CD14-positive monocyte (primary cell): ENCODE measurements at regions not wholly inside any gene's neighbourhood (a gene's known extent, or its start where the extent isn't known, plus 50 kb on each side); places are given as distances from the start of the nearest gene placed in this dataset.
A peak's percentile ranks its signal among the peaks of the same experiment; 100 is the strongest.

Experiments used
- DNase-seq, 3 donors: peaks; one replicate each; pipeline ENCODE4 v3.0.0-alpha.2; 2011 to 2022
- H2AFZ ChIP-seq: 2 replicates; pipeline ENCODE4 v1.6.0; 2012; ENCODE audit warnings: mild to moderate bottlenecking, low read depth, low read length, inconsistent platforms; ENCODE audit not compliant: insufficient read depth, poor library complexity, severe bottlenecking
- H3K27ac ChIP-seq, 2 donors: 1 replicate in 1 of 2; 2 replicates in 1 of 2; pipeline ENCODE4 v1.5.1; 2012 to 2013; ENCODE audit warnings: low read length in 2 of 2, control low read depth in 1 of 2, inconsistent platforms in 1 of 2, low read depth in 1 of 2, mild to moderate bottlenecking in 1 of 2
- H3K27me3 ChIP-seq, 2 donors: one replicate each; pipeline versions ENCODE4 v1.6.0 to v1.6.1; 2011 to 2013; ENCODE audit warnings: low read length in 2 of 2; ENCODE audit not compliant: control insufficient read depth in 2 of 2, insufficient read depth in 2 of 2
- H3K36me3 ChIP-seq, 2 donors: replicated peaks in 1 of 2; 1 replicate in 1 of 2; 2 replicates in 1 of 2; pipeline versions ENCODE4 v1.5.1 to v1.6.1; 2012 to 2013; ENCODE audit warnings: low read length in 2 of 2, control low read depth in 1 of 2, inconsistent platforms in 1 of 2, mild to moderate bottlenecking in 1 of 2; ENCODE audit not compliant: insufficient read depth in 2 of 2, control insufficient read depth in 1 of 2
- H3K4me1 ChIP-seq, 2 donors: 1 replicate in 1 of 2; 2 replicates in 1 of 2; pipeline versions ENCODE4 v1.5.1 to v1.6.1; 2012 to 2013; ENCODE audit warnings: low read length in 2 of 2, control low read depth in 1 of 2, inconsistent platforms in 1 of 2, mild to moderate bottlenecking in 1 of 2, moderate library complexity in 1 of 2; ENCODE audit not compliant: insufficient read depth in 2 of 2, control insufficient read depth in 1 of 2
- H3K4me2 ChIP-seq: replicated peaks from 2 replicates; pipeline ENCODE3; 2012; ENCODE audit warnings: low read length, moderate library complexity, mild to moderate bottlenecking; ENCODE audit not compliant: poor library complexity, severe bottlenecking; ENCODE audit errors: extremely low read depth
- H3K4me3 ChIP-seq, 3 experiments: fragments of 200-600 bp in 1 of 3; sonication (generic) in 1 of 3; replicated peaks in 1 of 3; 1 replicate in 2 of 3; 2 replicates in 1 of 3; pipeline ENCODE4 v1.5.1; 2011 to 2013; ENCODE audit warnings: low read length in 3 of 3, mild to moderate bottlenecking in 3 of 3, control low read depth in 2 of 3, low read depth in 2 of 3, inconsistent platforms in 1 of 3, moderate library complexity in 1 of 3
- H3K79me2 ChIP-seq: 2 replicates; pipeline ENCODE4 v1.6.0; 2012; ENCODE audit warnings: mild to moderate bottlenecking, control low read depth, inconsistent platforms, low read length, moderate library complexity; ENCODE audit not compliant: insufficient read depth
- H3K9ac ChIP-seq: 2 replicates; pipeline ENCODE4 v1.6.0; 2017; ENCODE audit warnings: low read length, mild to moderate bottlenecking; ENCODE audit not compliant: insufficient read depth, poor library complexity, severe bottlenecking
- H3K9me3 ChIP-seq, 2 donors: replicated peaks in 1 of 2; 1 replicate in 1 of 2; 2 replicates in 1 of 2; pipeline versions ENCODE4 v1.5.1 to v1.6.1; 2012 to 2013; ENCODE audit warnings: low read length in 2 of 2, control low read depth in 1 of 2; ENCODE audit not compliant: control insufficient read depth in 1 of 2, insufficient read depth in 1 of 2
- H4K20me1 ChIP-seq: 2 replicates; pipeline ENCODE4 v1.6.0; 2012; ENCODE audit warnings: mild to moderate bottlenecking, low read length, control low read depth, moderate library complexity; ENCODE audit not compliant: insufficient read depth
- H3K27ac Mint-ChIP-seq, 7 donors: one replicate each; pipeline ENCODE4 v1.8.0; 2020; ENCODE audit warnings: mild to moderate bottlenecking in 7 of 7, mixed read lengths in 7 of 7, moderate library complexity in 6 of 7, inconsistent platforms in 2 of 7
- H3K27me3 Mint-ChIP-seq, 3 donors: one replicate each; pipeline ENCODE4 v1.8.0; 2021 to 2022; ENCODE audit warnings: low read depth in 3 of 3, mild to moderate bottlenecking in 3 of 3, mixed read lengths in 3 of 3, moderate library complexity in 3 of 3, inconsistent platforms in 1 of 3
- H3K36me3 Mint-ChIP-seq, 2 donors: one replicate each; pipeline ENCODE4 v1.8.0; 2020; ENCODE audit warnings: mixed read lengths in 2 of 2, inconsistent platforms in 1 of 2, mild to moderate bottlenecking in 1 of 2
- H3K4me1 Mint-ChIP-seq: one replicate; pipeline ENCODE4 v1.8.0; 2020; ENCODE audit warnings: mild to moderate bottlenecking, mixed read lengths
- H3K4me3 Mint-ChIP-seq, 2 donors: one replicate each; pipeline ENCODE4 v1.8.0; 2020; ENCODE audit warnings: mild to moderate bottlenecking in 2 of 2, mixed read lengths in 2 of 2, moderate library complexity in 1 of 2
- H3K9me3 Mint-ChIP-seq, 7 donors: one replicate each; pipeline ENCODE4 v1.8.0; 2020 to 2022; ENCODE audit warnings: mixed read lengths in 7 of 7, mild to moderate bottlenecking in 6 of 7, moderate library complexity in 6 of 7, inconsistent platforms in 2 of 7
- CTCF ChIP-seq: fragments of 200-600 bp; IDR thresholded peaks from one replicate; pipeline ENCODE4 v1.8.0; 2022; ENCODE audit warnings: antibody characterized with exemption, mild to moderate bottlenecking
- WGBS: methylation state at CpG from one replicate; pipeline ENCODE4 v1.1.5; 2013; ENCODE audit warnings: missing lambda C conversion rate; ENCODE audit not compliant: insufficient coverage; 5-methylcytosine and 5-hydroxymethylcytosine counted together
- intact Hi-C, 2 donors: fragments of 100-400 bp; cut with micrococcal nuclease; formaldehyde crosslinking; loops; one replicate each; pipeline versions ENCODE4 v1.15.0 to v1.15.1; 2023

- WGBS: 74% methylated on average over 4 of the region's 6 CpGs
These were observed 749.3 kb upstream of the GOLIM4 start for GRCh38 chr3:168844894-168845482.

DNA sequence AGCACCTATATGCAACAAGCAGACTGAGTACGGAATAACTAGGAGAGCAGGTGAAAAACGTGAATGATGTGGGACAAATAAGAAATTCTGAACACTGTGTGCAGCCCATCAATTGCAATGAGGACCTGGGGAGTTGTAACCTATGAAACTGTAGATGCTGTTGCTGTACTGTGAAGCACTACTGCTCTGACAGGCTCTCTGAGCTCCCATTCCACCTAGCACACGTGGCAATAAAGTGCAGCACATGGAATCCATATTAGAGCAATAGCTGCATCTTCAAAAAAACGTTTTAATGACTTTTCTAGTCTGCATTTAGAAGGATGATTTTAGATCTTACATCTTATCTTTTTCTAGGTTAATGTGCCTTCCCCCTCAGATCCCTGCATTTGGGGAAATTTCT is 748.7 kb upstream of the GOLIM4 start:
- Histone ChIP-seq H3K4me3 (no peak overlapping the region), H3K4me1 (no peaks in the 10 kb centered on the region), H2AFZ (no peak overlapping the region), H3K9me3 (no peaks in the 10 kb centered on the region), H4K20me1 (no peaks in the 10 kb centered on the region), H3K27ac (no peak overlapping the region), H3K9ac (no peak overlapping the region), H3K79me2 (no peaks in the 10 kb centered on the region), H3K27me3 (no peaks in the 10 kb centered on the region), H3K4me2 (no peak overlapping the region), H3K36me3 (no peaks in the 10 kb centered on the region)
- WGBS: 84% methylated on average over 2 of the region's 4 CpGs
- Mint-ChIP-seq H3K27me3 (peaks cover 2 to 5% (median 2%) of the 10 kb centered on the region in 3 donors), H3K4me1 (peaks cover 6% of the 10 kb centered on the region), H3K27ac (no peak overlapping the region), H3K9me3 (peaks cover 0 to 2% (median 0%) of the 10 kb centered on the region in 7 donors), H3K36me3 (no peaks in the 10 kb centered on the region), H3K4me3 (no peak overlapping the region)
- no peak for DNase-seq
- intact Hi-C loops: no loop called here
- no peak for TF ChIP-seq CTCF

More at GRCh38 chr3:168844894-168845482, 749.3 kb upstream of the GOLIM4 start:
- Histone ChIP-seq H4K20me1 (no peaks in the 10 kb centered on the region), H3K79me2 (no peaks in the 10 kb centered on the region), H3K9me3 (no peaks in the 10 kb centered on the region), H3K4me1 (no peaks in the 10 kb centered on the region), H3K27me3 (no peaks in the 10 kb centered on the region), H3K4me3 (no peak overlapping the region), H3K9ac (no peak overlapping the region), H3K27ac (no peak overlapping the region), H3K36me3 (no peaks in the 10 kb centered on the region), H2AFZ (no peak overlapping the region), H3K4me2 (no peak overlapping the region)
- no peak for DNase-seq
- Mint-ChIP-seq H3K27ac (peak overlapping the region in 1 of 7 donors; percentile 43), H3K4me3 (no peak overlapping the region), H3K9me3 (peaks cover 0 to 2% (median 0%) of the 10 kb centered on the region in 7 donors), H3K36me3 (no peaks in the 10 kb centered on the region), H3K4me1 (peaks cover 6% of the 10 kb centered on the region), H3K27me3 (peaks cover 2 to 5% (median 2%) of the 10 kb centered on the region in 3 donors)
- intact Hi-C loops: no loop called here
- no peak for TF ChIP-seq CTCF
